SK-N-SH (cell line): ENCODE measurements at regions not wholly inside any gene's neighbourhood (a gene's known extent, or its start where the extent isn't known, plus 50 kb on each side); places are given as distances from the start of the nearest gene placed in this dataset.

Experiments used
- CTCF ChIP-seq: fragments of 200-600 bp; sonication (generic); IDR thresholded peaks from 2 replicates; pipeline ENCODE4 v1.6.1; 2017; ENCODE audit warnings: antibody characterized with exemption, mild to moderate bottlenecking, moderate library complexity
- EP300 ChIP-seq, 2 experiments: IDR thresholded peaks; 2 replicates each; pipeline versions ENCODE4 v1.4.0 to v1.6.1; 2012; ENCODE audit warnings: borderline replicate concordance in 1 of 2, low read depth in 1 of 2, low read length in 1 of 2
- IRF3 ChIP-seq: fragments of 150-350 bp; IDR thresholded peaks from 2 replicates; pipeline ENCODE4 v1.6.1; 2016; ENCODE audit warnings: mild to moderate bottlenecking, low read depth, low read length
- SIN3A ChIP-seq: IDR thresholded peaks from 2 replicates; pipeline ENCODE4 v1.6.1; 2012; ENCODE audit warnings: low read depth, mild to moderate bottlenecking, low read length, moderate library complexity, borderline replicate concordance
- TAF1 ChIP-seq: IDR thresholded peaks from 2 replicates; pipeline ENCODE4 v1.6.1; 2012; ENCODE audit warnings: low read depth, mild to moderate bottlenecking, low read length, moderate library complexity, borderline replicate concordance

GRCh38 chrX:110944751-110945675 is 149.4 kb upstream of the CHRDL1 start:
- TF ChIP-seq EP300 (IDR thresholded peaks at IDR 0.05; ENCODE audit: borderline replicate concordance in 1 of 2, low read depth in 1 of 2, low read length in 1 of 2) = no peak
- TF ChIP-seq SIN3A = no peak
- no peak for TF ChIP-seq CTCF
- TF ChIP-seq TAF1 = no peak
- TF ChIP-seq IRF3 = no peak
